Breast epithelium (tissue), 3 donors: ENCODE measurements at regions not wholly inside any gene's neighbourhood (a gene's known extent, or its start where the extent isn't known, plus 50 kb on each side); places are given as distances from the start of the nearest gene placed in this dataset.

Experiments
- CTCF ChIP-seq, 3 donors: fragments of 450-650 bp; IDR thresholded peaks; one replicate each; pipeline ENCODE4 v1.5.1; 2016 to 2017; ENCODE audit warnings: antibody characterized with exemption in 3 of 3, mild to moderate bottlenecking in 3 of 3, moderate library complexity in 3 of 3
- POLR2A ChIP-seq: fragments of 450-650 bp; IDR thresholded peaks from one replicate; pipeline ENCODE4 v1.6.1; 2016; ENCODE audit warnings: antibody characterized with exemption, mild to moderate bottlenecking, moderate library complexity
- POLR2AphosphoS5 ChIP-seq, 3 donors: sonication (generic); formaldehyde crosslinking; IDR thresholded peaks; one replicate each; pipeline ENCODE4 v1.6.1; 2017; ENCODE audit warnings: antibody characterized with exemption in 3 of 3

GRCh38 chr5:33102551-33102950 is 338.2 kb upstream of the TARS1 start:
- no peak for TF ChIP-seq POLR2AphosphoS5 (IDR thresholded peaks at IDR 0.05)
- no peak for TF ChIP-seq CTCF (IDR thresholded peaks at IDR 0.05)
- no peak for TF ChIP-seq POLR2A
